Testis (tissue), 2 donors: ENCODE measurements at regions not wholly inside any gene's neighbourhood (a gene's known extent, or its start where the extent isn't known, plus 50 kb on each side); places are given as distances from the start of the nearest gene placed in this dataset.

Experiments
- DNase-seq: peaks from one replicate; pipeline ENCODE4 v3.0.0-alpha.2; 2019
- H3K27ac ChIP-seq, 2 donors: fragments of 200-600 bp; sonication (generic); one replicate each; pipeline ENCODE4 v1.5.1; 2019
- H3K27me3 ChIP-seq: fragments of 200-600 bp; sonication (generic); one replicate; pipeline ENCODE4 v1.5.1; 2019
- H3K36me3 ChIP-seq: fragments of 200-600 bp; sonication (generic); one replicate; pipeline ENCODE4 v1.5.1; 2017; ENCODE audit warnings: low read depth; ENCODE audit errors: missing control alignments
- H3K4me1 ChIP-seq: fragments of 200-600 bp; sonication (generic); one replicate; pipeline ENCODE4 v1.5.1; 2019
- H3K4me3 ChIP-seq, 2 donors: fragments of 200-600 bp; sonication (generic); one replicate each; pipeline ENCODE4 v1.5.1; 2017 to 2019
- H3K9me3 ChIP-seq: fragments of 200-600 bp; sonication (generic); one replicate; pipeline ENCODE4 v1.5.1; 2017
- CTCF ChIP-seq, 3 experiments: fragments of 450-650 bp in 2 of 3; fragments of 200-600 bp in 1 of 3; sonication (generic) in 1 of 3; IDR thresholded peaks; one replicate each; pipeline ENCODE4 v1.5.1; 2016 to 2019; ENCODE audit warnings: antibody characterized with exemption in 3 of 3, mild to moderate bottlenecking in 2 of 3, moderate library complexity in 1 of 3
- POLR2A ChIP-seq: fragments of 450-650 bp; IDR thresholded peaks from one replicate; pipeline ENCODE4 v1.6.1; 2017; ENCODE audit warnings: antibody characterized with exemption, mild to moderate bottlenecking, moderate library complexity
- WGBS, 2 donors: methylation state at CpG; one replicate each; pipeline ENCODE4 v1.1.5; 2018; 5-methylcytosine and 5-hydroxymethylcytosine counted together
- intact Hi-C: fragments of 100-400 bp; cut with DNase I; formaldehyde crosslinking; loops from one replicate; pipeline ENCODE4 v1.15.1; 2023; ENCODE audit warnings: low total_unique reads

- Histone ChIP-seq H3K27me3 (no peaks in the 10 kb centered on the region), H3K4me1 (peaks cover 10% of the 10 kb centered on the region), H3K4me3 (no peak overlapping the region), H3K27ac (no peak overlapping the region), H3K36me3 (no peaks in the 10 kb centered on the region), H3K9me3 (no peaks in the 10 kb centered on the region)
- WGBS, 2 donors, result 65% methylated on average over 2 of the region's 2 CpGs; no CpG with 5 or more reads in 1 of the 2 donors
- TF ChIP-seq CTCF (IDR thresholded peaks at IDR 0.05), result no peak
- TF ChIP-seq POLR2A, result no peak
- peak; percentile 62 for DNase-seq
- intact Hi-C loops, result no loop called here
Observed at GRCh38 chr10:111335826-111336225, 259.0 kb downstream of the ADRA2A start.

- TF ChIP-seq CTCF (IDR thresholded peaks at IDR 0.05) (no peak), POLR2A (no peak)
- Histone ChIP-seq H3K27ac (no peak overlapping the region), H3K4me1 (peaks cover 10% of the 10 kb centered on the region), H3K27me3 (no peaks in the 10 kb centered on the region), H3K36me3 (no peaks in the 10 kb centered on the region), H3K9me3 (no peaks in the 10 kb centered on the region), H3K4me3 (no peak overlapping the region)
- 100% methylated on average over 1 of the region's 1 CpG; no CpG with 5 or more reads in 1 of the 2 donors for WGBS, 2 donors
- no peak for DNase-seq
- intact Hi-C loops, result no loop called here
Observed at GRCh38 chr10:111338035-111338434, 261.2 kb downstream of the ADRA2A start.

- H3K4me1 ChIP-seq, result peaks cover 10% of the 10 kb centered on the region
- no peak overlapping the region for H3K4me3 ChIP-seq
- TF ChIP-seq POLR2A, result no peak
- TF ChIP-seq CTCF (IDR thresholded peaks at IDR 0.05), result no peak
- 95 to 96% methylated on average over 5 of the region's 5 CpGs for WGBS, 2 donors
- no peaks in the 10 kb centered on the region for H3K9me3 ChIP-seq
- intact Hi-C loops, result no loop called here
- no peak overlapping the region for H3K27ac ChIP-seq
- no peak for DNase-seq
- no peaks in the 10 kb centered on the region for H3K36me3 ChIP-seq
- no peaks in the 10 kb centered on the region for H3K27me3 ChIP-seq
Observed at GRCh38 chr10:111338805-111339204, 262.0 kb downstream of the ADRA2A start.

- H3K36me3 ChIP-seq, result no peaks in the 10 kb centered on the region
- intact Hi-C loops, result no loop called here
- no peaks in the 10 kb centered on the region for H3K27me3 ChIP-seq
- H3K27ac ChIP-seq, result no peak overlapping the region
- WGBS, 2 donors, result 66 to 68% methylated on average over 3 of the region's 3 CpGs
- H3K4me1 ChIP-seq, result no peaks in the 10 kb centered on the region
- TF ChIP-seq CTCF (IDR thresholded peaks at IDR 0.05) (peak in 1 of 3 experiments; percentile 16), POLR2A (no peak)
- H3K9me3 ChIP-seq, result no peaks in the 10 kb centered on the region
- no peak for DNase-seq
- no peak overlapping the region for H3K4me3 ChIP-seq
Observed at GRCh38 chr10:111344804-111345203, 268.0 kb downstream of the ADRA2A start.

- no peak for DNase-seq
- TF ChIP-seq POLR2A, result no peak
- TF ChIP-seq CTCF (IDR thresholded peaks at IDR 0.05), result no peak
- 63 to 79% methylated on average over 6 of the region's 6 CpGs for WGBS, 2 donors
- no peaks in the 10 kb centered on the region for H3K27me3 ChIP-seq
- H3K4me1 ChIP-seq, result no peaks in the 10 kb centered on the region
- intact Hi-C loops, result no loop called here
- H3K27ac ChIP-seq, result no peak overlapping the region
- no peaks in the 10 kb centered on the region for H3K36me3 ChIP-seq
- H3K4me3 ChIP-seq, result no peak overlapping the region
- H3K9me3 ChIP-seq, result no peaks in the 10 kb centered on the region
Observed at GRCh38 chr10:111347386-111348013, 270.7 kb downstream of the ADRA2A start.
